ENCODE measurements at regions not wholly inside any gene's neighbourhood (a gene's known extent, or its start where the extent isn't known, plus 50 kb on each side); places are given as distances from the start of the nearest gene placed in this dataset.

GRCh38 chr2:215812966-215813365 lies 200.4 kb downstream of the MREG start:
- no peak for DNase-seq (ENCODE audit: low spot score)
- Histone ChIP-seq H3K27ac (no peak overlapping the region), H3K9me3 (no peaks in the 10 kb centered on the region), H3K4me1 (replicated peaks) (no peaks in the 10 kb centered on the region), H3K4me3 (no peak overlapping the region), H3K27me3 (replicated peaks; ENCODE audit: insufficient read depth) (no peaks in the 10 kb centered on the region), H3K36me3 (no peaks in the 10 kb centered on the region)
- intact Hi-C loops (cut with DNase I): no loop called here
- TF ChIP-seq, protein P1, sequence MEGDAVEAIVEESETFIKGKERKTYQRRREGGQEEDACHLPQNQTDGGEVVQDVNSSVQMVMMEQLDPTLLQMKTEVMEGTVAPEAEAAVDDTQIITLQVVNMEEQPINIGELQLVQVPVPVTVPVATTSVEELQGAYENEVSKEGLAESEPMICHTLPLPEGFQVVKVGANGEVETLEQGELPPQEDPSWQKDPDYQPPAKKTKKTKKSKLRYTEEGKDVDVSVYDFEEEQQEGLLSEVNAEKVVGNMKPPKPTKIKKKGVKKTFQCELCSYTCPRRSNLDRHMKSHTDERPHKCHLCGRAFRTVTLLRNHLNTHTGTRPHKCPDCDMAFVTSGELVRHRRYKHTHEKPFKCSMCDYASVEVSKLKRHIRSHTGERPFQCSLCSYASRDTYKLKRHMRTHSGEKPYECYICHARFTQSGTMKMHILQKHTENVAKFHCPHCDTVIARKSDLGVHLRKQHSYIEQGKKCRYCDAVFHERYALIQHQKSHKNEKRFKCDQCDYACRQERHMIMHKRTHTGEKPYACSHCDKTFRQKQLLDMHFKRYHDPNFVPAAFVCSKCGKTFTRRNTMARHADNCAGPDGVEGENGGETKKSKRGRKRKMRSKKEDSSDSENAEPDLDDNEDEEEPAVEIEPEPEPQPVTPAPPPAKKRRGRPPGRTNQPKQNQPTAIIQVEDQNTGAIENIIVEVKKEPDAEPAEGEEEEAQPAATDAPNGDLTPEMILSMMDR (IDR thresholded peaks at IDR 0.05): no peak
- TF ChIP-seq POLR2AphosphoS5 (IDR thresholded peaks at IDR 0.05): no peak
- no peak for TF ChIP-seq POLR2A (IDR thresholded peaks at IDR 0.05)

DNA sequence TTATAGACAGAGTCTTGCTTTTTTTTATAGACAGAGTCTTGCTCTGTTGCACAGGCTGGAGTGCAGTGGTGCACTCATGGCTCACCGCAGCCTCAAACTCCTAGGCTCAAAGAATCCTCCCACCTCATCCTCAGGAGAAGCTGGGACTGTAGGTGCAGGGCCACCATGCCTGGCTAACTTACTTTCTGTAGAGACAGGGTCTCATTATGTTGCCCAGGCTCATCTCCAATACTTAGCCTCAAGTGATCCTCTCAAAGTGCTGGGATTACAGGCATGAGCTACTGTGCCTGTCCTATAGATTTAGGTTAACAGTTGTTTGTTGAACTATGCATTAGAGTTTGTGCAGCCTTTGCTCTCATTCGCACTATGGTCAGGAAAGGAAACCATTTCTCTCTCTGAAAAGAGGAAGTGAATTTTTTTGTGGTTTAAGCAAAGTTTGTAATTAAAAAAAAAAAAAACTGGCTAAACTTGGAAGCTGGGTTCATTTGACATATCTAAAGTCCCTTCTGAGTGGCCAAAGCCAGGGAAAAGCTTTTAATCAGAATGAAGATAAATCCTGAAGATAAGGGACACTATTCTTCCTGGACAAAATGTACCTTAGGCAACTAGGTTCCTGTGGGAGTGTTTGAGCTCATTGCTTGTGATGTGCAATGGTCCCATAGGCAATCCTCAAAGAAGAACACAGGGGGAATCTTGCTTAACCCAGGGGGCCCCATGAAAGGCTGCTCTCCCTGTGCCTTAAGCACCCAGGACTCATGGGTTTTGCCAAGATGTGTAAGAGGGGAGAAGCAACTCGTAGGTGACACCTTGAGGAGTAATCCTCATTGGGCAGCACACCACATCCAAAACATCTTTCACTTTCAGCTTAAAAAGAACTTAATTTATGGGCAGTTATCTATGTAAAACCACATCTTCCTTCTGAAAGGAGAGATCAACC lies 201.7 kb downstream of the MREG start:
- no peak for DNase-seq (ENCODE audit: low spot score)
- Histone ChIP-seq H3K4me3 (no peak overlapping the region), H3K4me1 (replicated peaks) (no peaks in the 10 kb centered on the region), H3K36me3 (no peaks in the 10 kb centered on the region), H3K9me3 (no peaks in the 10 kb centered on the region), H3K27ac (no peak overlapping the region), H3K27me3 (replicated peaks; ENCODE audit: insufficient read depth) (no peaks in the 10 kb centered on the region)
- intact Hi-C loops (cut with DNase I): no loop called here
- 82% methylated on average over 3 of the region's 3 CpGs for whole genome bisulfite sequencing
- TF ChIP-seq, protein P1 (IDR thresholded peaks at IDR 0.05): no peak
- no peak for TF ChIP-seq POLR2A (IDR thresholded peaks at IDR 0.05)

DNA sequence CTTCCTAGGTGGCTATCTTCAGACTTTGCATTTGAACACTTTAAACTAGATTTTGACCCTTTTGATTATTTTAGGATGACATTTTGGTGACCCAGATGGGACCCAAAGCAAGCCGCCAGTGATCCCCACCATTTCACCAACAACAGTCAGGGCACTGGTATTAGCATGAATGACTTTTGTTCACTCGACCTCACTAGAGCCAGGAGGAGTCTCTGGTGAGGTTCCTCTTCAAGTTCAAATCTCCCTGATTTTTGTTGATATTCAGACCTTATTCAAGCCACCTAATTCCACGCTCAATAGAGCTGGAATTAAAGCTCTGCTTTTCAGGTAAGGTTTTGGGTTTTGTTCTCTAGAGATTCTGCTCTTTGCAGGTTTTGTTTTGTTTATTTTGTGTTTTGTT lies 202.3 kb downstream of the MREG start:
- Histone ChIP-seq H3K27me3 (replicated peaks; ENCODE audit: insufficient read depth) (no peaks in the 10 kb centered on the region), H3K4me3 (no peak overlapping the region), H3K27ac (no peak overlapping the region), H3K36me3 (no peaks in the 10 kb centered on the region), H3K9me3 (no peaks in the 10 kb centered on the region), H3K4me1 (replicated peaks) (no peaks in the 10 kb centered on the region)
- no peak for DNase-seq (ENCODE audit: low spot score)
- WGBS: 87% methylated on average over 3 of the region's 3 CpGs
- TF ChIP-seq, protein P1 (IDR thresholded peaks at IDR 0.05): no peak
- intact Hi-C loops (cut with DNase I): no loop called here

GRCh38 chr2:215808996-215809395 lies 204.4 kb downstream of the MREG start:
- 100% methylated on average over 1 of the region's 1 CpG for WGBS
- no peak overlapping the region for H3K27ac ChIP-seq
- intact Hi-C loops (cut with DNase I): no loop called here

More at GRCh38 chr2:215808996-215809395, 204.4 kb downstream of the MREG start:
- Histone ChIP-seq H3K4me3 (no peak overlapping the region), H3K27me3 (replicated peaks; ENCODE audit: insufficient read depth) (no peaks in the 10 kb centered on the region), H3K9me3 (no peaks in the 10 kb centered on the region), H3K4me1 (replicated peaks) (no peaks in the 10 kb centered on the region), H3K36me3 (no peaks in the 10 kb centered on the region)
- TF ChIP-seq POLR2A (IDR thresholded peaks at IDR 0.05): no peak
- no peak for TF ChIP-seq POLR2AphosphoS5 (IDR thresholded peaks at IDR 0.05)
- TF ChIP-seq, protein P1 (IDR thresholded peaks at IDR 0.05): no peak
- DNase-seq (ENCODE audit: low spot score): no peak
